Peyer's patch (tissue), 4 donors: ENCODE measurements at regions not wholly inside any gene's neighbourhood (a gene's known extent, or its start where the extent isn't known, plus 50 kb on each side); places are given as distances from the start of the nearest gene placed in this dataset.

Experiments used
- DNase-seq, 3 donors: peaks; one replicate each; pipeline ENCODE4 v3.0.0-alpha.2; 2017 to 2019
- H3K27ac ChIP-seq, 4 donors: fragments of 200-600 bp; sonication (generic); one replicate each; pipeline ENCODE4 v1.5.1; 2016 to 2019
- H3K27me3 ChIP-seq, 2 donors: fragments of 200-600 bp; sonication (generic); one replicate each; pipeline ENCODE4 v1.5.1; 2019
- H3K36me3 ChIP-seq, 3 donors: fragments of 200-600 bp; sonication (generic); one replicate each; pipeline ENCODE4 v1.5.1; 2016 to 2019
- H3K4me1 ChIP-seq, 4 donors: fragments of 200-600 bp; sonication (generic); one replicate each; pipeline ENCODE4 v1.5.1; 2016 to 2019
- H3K4me3 ChIP-seq, 4 donors: fragments of 200-600 bp; sonication (generic); 1 replicate in 3 of 4; 2 replicates in 1 of 4; pipeline ENCODE4 v1.5.1; 2016 to 2019; ENCODE audit warnings: mild to moderate bottlenecking in 1 of 4
- H3K9me3 ChIP-seq, 4 donors: fragments of 200-600 bp; sonication (generic); one replicate each; pipeline ENCODE4 v1.5.1; 2016 to 2019; ENCODE audit warnings: mild to moderate bottlenecking in 1 of 4
- CTCF ChIP-seq, 6 experiments: fragments of 450-650 bp in 4 of 6; fragments of 200-600 bp in 2 of 6; sonication (generic) in 1 of 6; IDR thresholded peaks; one replicate each; pipeline ENCODE4 v1.5.1; 2017 to 2019; ENCODE audit warnings: antibody characterized with exemption in 6 of 6, mild to moderate bottlenecking in 3 of 6, moderate library complexity in 1 of 6
- POLR2A ChIP-seq, 2 donors: fragments of 450-650 bp; IDR thresholded peaks; one replicate each; pipeline ENCODE4 v1.5.1; 2017; ENCODE audit warnings: antibody characterized with exemption in 2 of 2, mild to moderate bottlenecking in 2 of 2, moderate library complexity in 2 of 2

GRCh38 chr21:16069178-16070112 lies 339.7 kb downstream of the USP25 start:
- Histone ChIP-seq H3K36me3 (no peaks in the 10 kb centered on the region), H3K27ac (no peak overlapping the region), H3K9me3 (no peaks in the 10 kb centered on the region), H3K27me3 (no peaks in the 10 kb centered on the region), H3K4me1 (no peaks in the 10 kb centered on the region), H3K4me3 (no peak overlapping the region)
- no peak for DNase-seq
- TF ChIP-seq POLR2A (IDR thresholded peaks at IDR 0.05), result no peak
- no peak for TF ChIP-seq CTCF (IDR thresholded peaks at IDR 0.05)

GRCh38 chr21:16070207-16070651 lies 340.4 kb downstream of the USP25 start:
- no peak overlapping the region for H3K27ac ChIP-seq
- H3K4me3 ChIP-seq, result no peak overlapping the region
- no peaks in the 10 kb centered on the region for H3K36me3 ChIP-seq
- H3K9me3 ChIP-seq, result no peaks in the 10 kb centered on the region
- no peaks in the 10 kb centered on the region for H3K4me1 ChIP-seq
- no peak for TF ChIP-seq POLR2A (IDR thresholded peaks at IDR 0.05)
- no peak for TF ChIP-seq CTCF (IDR thresholded peaks at IDR 0.05)
- DNase-seq, result no peak
- no peaks in the 10 kb centered on the region for H3K27me3 ChIP-seq

GRCh38 chr21:16071092-16071491 lies 341.3 kb downstream of the USP25 start:
- TF ChIP-seq POLR2A (IDR thresholded peaks at IDR 0.05) (no peak), CTCF (IDR thresholded peaks at IDR 0.05) (no peak)
- no peak for DNase-seq
- H3K27me3 ChIP-seq, result no peaks in the 10 kb centered on the region
- no peaks in the 10 kb centered on the region for H3K36me3 ChIP-seq
- H3K4me1 ChIP-seq, result no peaks in the 10 kb centered on the region
- H3K4me3 ChIP-seq, result no peak overlapping the region
- no peaks in the 10 kb centered on the region for H3K9me3 ChIP-seq
- no peak overlapping the region for H3K27ac ChIP-seq

GRCh38 chr21:16071761-16072160 lies 342.0 kb downstream of the USP25 start:
- no peak for DNase-seq
- no peak overlapping the region for H3K4me3 ChIP-seq
- no peaks in the 10 kb centered on the region for H3K27me3 ChIP-seq
- no peaks in the 10 kb centered on the region for H3K9me3 ChIP-seq
- no peak overlapping the region for H3K27ac ChIP-seq
- no peaks in the 10 kb centered on the region for H3K4me1 ChIP-seq
- TF ChIP-seq CTCF (IDR thresholded peaks at IDR 0.05), result no peak
- TF ChIP-seq POLR2A (IDR thresholded peaks at IDR 0.05), result no peak
- H3K36me3 ChIP-seq, result no peaks in the 10 kb centered on the region

- no peak for DNase-seq
- no peaks in the 10 kb centered on the region for H3K9me3 ChIP-seq
- no peak overlapping the region for H3K4me3 ChIP-seq
- no peaks in the 10 kb centered on the region for H3K36me3 ChIP-seq
- H3K27me3 ChIP-seq, result no peaks in the 10 kb centered on the region
- H3K27ac ChIP-seq, result no peak overlapping the region
- no peaks in the 10 kb centered on the region for H3K4me1 ChIP-seq
- TF ChIP-seq POLR2A (IDR thresholded peaks at IDR 0.05), result no peak
- TF ChIP-seq CTCF (IDR thresholded peaks at IDR 0.05), result no peak
Measured at GRCh38 chr21:16072221-16072620, 342.4 kb downstream of the USP25 start.
